ENCODE measurements at regions not wholly inside any gene's neighbourhood (a gene's known extent, or its start where the extent isn't known, plus 50 kb on each side); places are given as distances from the start of the nearest gene placed in this dataset.

GRCh38 chrX:13218758-13219157, 101.1 kb downstream of the ATXN3L start:
- TF ChIP-seq POLR2A (IDR thresholded peaks at IDR 0.05) (no peak), EP300 (IDR thresholded peaks at IDR 0.05) (no peak)
- TF ChIP-seq, protein P1, sequence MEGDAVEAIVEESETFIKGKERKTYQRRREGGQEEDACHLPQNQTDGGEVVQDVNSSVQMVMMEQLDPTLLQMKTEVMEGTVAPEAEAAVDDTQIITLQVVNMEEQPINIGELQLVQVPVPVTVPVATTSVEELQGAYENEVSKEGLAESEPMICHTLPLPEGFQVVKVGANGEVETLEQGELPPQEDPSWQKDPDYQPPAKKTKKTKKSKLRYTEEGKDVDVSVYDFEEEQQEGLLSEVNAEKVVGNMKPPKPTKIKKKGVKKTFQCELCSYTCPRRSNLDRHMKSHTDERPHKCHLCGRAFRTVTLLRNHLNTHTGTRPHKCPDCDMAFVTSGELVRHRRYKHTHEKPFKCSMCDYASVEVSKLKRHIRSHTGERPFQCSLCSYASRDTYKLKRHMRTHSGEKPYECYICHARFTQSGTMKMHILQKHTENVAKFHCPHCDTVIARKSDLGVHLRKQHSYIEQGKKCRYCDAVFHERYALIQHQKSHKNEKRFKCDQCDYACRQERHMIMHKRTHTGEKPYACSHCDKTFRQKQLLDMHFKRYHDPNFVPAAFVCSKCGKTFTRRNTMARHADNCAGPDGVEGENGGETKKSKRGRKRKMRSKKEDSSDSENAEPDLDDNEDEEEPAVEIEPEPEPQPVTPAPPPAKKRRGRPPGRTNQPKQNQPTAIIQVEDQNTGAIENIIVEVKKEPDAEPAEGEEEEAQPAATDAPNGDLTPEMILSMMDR (IDR thresholded peaks at IDR 0.05): no peak
